HEK293 (cell line): ENCODE measurements at regions not wholly inside any gene's neighbourhood (a gene's known extent, or its start where the extent isn't known, plus 50 kb on each side); places are given as distances from the start of the nearest gene placed in this dataset.

Experiments used
- CTCF ChIA-PET: fragments of 350-600 bp; formaldehyde crosslinking; extraction: SDS; loops from one replicate; lab custom pipeline; 2021; ENCODE audit warnings: antibody characterized with exemption; lab: Yijun Ruan, JAX
- POLR2A ChIA-PET: fragments of 300-600 bp; formaldehyde crosslinking; extraction: SDS; loops from one replicate; lab custom pipeline; 2020; ENCODE audit warnings: antibody characterized with exemption, inconsistent platforms; lab: Yijun Ruan, JAX
- H3K27ac ChIP-seq: fragments of 200-500 bp; sonication (Bioruptor generic); 2 replicates; pipeline ENCODE4 v1.5.1; 2014; ENCODE audit warnings: low read depth, low read length, control low read depth, inconsistent platforms; ENCODE audit errors: extremely low read depth
- H3K36me3 ChIP-seq, 2 experiments: fragments of 200-500 bp in 1 of 2; sonication (Bioruptor generic) in 1 of 2; 1 replicate in 1 of 2; 2 replicates in 1 of 2; pipeline ENCODE4 v1.5.1; 2014 to 2017; ENCODE audit warnings: inconsistent platforms in 2 of 2, low read length in 2 of 2; ENCODE audit not compliant: control insufficient read depth in 2 of 2, insufficient read depth in 1 of 2
- H3K4me1 ChIP-seq: fragments of 200-500 bp; sonication (Bioruptor generic); 2 replicates; pipeline ENCODE4 v1.5.1; 2014; ENCODE audit warnings: mild to moderate bottlenecking, low read length, inconsistent platforms; ENCODE audit not compliant: control insufficient read depth, insufficient read depth
- H3K4me3 ChIP-seq: 2 replicates; pipeline ENCODE4 v1.5.1; 2011; ENCODE audit warnings: low read depth, mild to moderate bottlenecking, control low read depth, low read length, moderate library complexity
- H3K9me3 ChIP-seq: fragments of 200-500 bp; sonication (Bioruptor generic); 2 replicates; pipeline ENCODE4 v1.5.1; 2014; ENCODE audit warnings: low read depth, low read length, inconsistent platforms; ENCODE audit not compliant: control insufficient read depth, insufficient read depth
- GLI2 ChIP-seq: fragments of 450-650 bp; formaldehyde crosslinking; IDR thresholded peaks from 2 replicates; pipeline ENCODE4; 2017; ENCODE audit warnings: missing biosample characterization, missing genetic modification characterization, low read depth, borderline replicate concordance
- KLF16 ChIP-seq: fragments of 450-650 bp; formaldehyde crosslinking; IDR thresholded peaks from 2 replicates; pipeline ENCODE4 v1.5.1; 2017; ENCODE audit warnings: missing biosample characterization, missing genetic modification characterization
- OVOL3 ChIP-seq: fragments of 450-650 bp; formaldehyde crosslinking; IDR thresholded peaks from 2 replicates; pipeline ENCODE4 v1.5.1; 2016; ENCODE audit warnings: missing biosample characterization, missing genetic modification characterization
- SALL2 ChIP-seq: fragments of 450-650 bp; formaldehyde crosslinking; IDR thresholded peaks from 2 replicates; pipeline ENCODE4 v1.5.0; 2017; ENCODE audit warnings: missing biosample characterization, mild to moderate bottlenecking, missing genetic modification characterization, borderline replicate concordance
- WT1 ChIP-seq: fragments of 450-650 bp; formaldehyde crosslinking; IDR thresholded peaks from 2 replicates; pipeline ENCODE4 v1.5.1; 2016; ENCODE audit warnings: missing biosample characterization, missing genetic modification characterization
- ZNF211 ChIP-seq: fragments of 450-650 bp; formaldehyde crosslinking; IDR thresholded peaks from 2 replicates; pipeline ENCODE4 v1.5.1; 2016; ENCODE audit warnings: low read depth, missing biosample characterization, missing genetic modification characterization
- ZNF266 ChIP-seq: fragments of 450-650 bp; formaldehyde crosslinking; IDR thresholded peaks from 2 replicates; pipeline ENCODE4 v1.5.1; 2016; ENCODE audit warnings: missing biosample characterization, missing genetic modification characterization, low read depth
- ZNF426 ChIP-seq: fragments of 450-650 bp; formaldehyde crosslinking; IDR thresholded peaks from 2 replicates; pipeline ENCODE4 v1.5.1; 2017; ENCODE audit warnings: missing biosample characterization, missing genetic modification characterization, mild to moderate bottlenecking, inconsistent platforms, moderate library complexity
- ZNF561 ChIP-seq: fragments of 450-650 bp; IDR thresholded peaks from 2 replicates; pipeline ENCODE4 v1.5.1; 2018; ENCODE audit warnings: missing biosample characterization, missing genetic modification characterization, borderline replicate concordance
- ZNF629 ChIP-seq: fragments of 450-650 bp; formaldehyde crosslinking; IDR thresholded peaks from 2 replicates; pipeline ENCODE4 v1.5.1; 2017; ENCODE audit warnings: missing biosample characterization, missing genetic modification characterization
- ZSCAN16 ChIP-seq: fragments of 450-650 bp; formaldehyde crosslinking; IDR thresholded peaks from 2 replicates; pipeline ENCODE4 v1.5.1; 2016; ENCODE audit warnings: missing biosample characterization, missing genetic modification characterization
- TF ChIP-seq, protein P1 (sequence below): fragments of 450-650 bp; formaldehyde crosslinking; IDR thresholded peaks from 2 replicates; pipeline ENCODE4 v1.5.1; 2017; ENCODE audit warnings: missing biosample characterization, missing genetic modification characterization
- TF ChIP-seq, protein P2 (sequence below): fragments of 450-650 bp; IDR thresholded peaks from 2 replicates; pipeline ENCODE4 v1.5.1; 2018; ENCODE audit warnings: missing biosample characterization, missing genetic modification characterization
- TF ChIP-seq, protein P3 (sequence below): fragments of 450-650 bp; formaldehyde crosslinking; IDR thresholded peaks from 2 replicates; pipeline ENCODE4 v1.5.1; 2017; ENCODE audit warnings: missing biosample characterization, mild to moderate bottlenecking, missing genetic modification characterization, moderate library complexity
- TF ChIP-seq, protein P4 (sequence below): fragments of 450-650 bp; formaldehyde crosslinking; IDR thresholded peaks from 2 replicates; pipeline ENCODE4 v1.5.1; 2016; ENCODE audit warnings: missing biosample characterization, missing genetic modification characterization
- TF ChIP-seq, protein P5 (sequence below): fragments of 450-650 bp; formaldehyde crosslinking; IDR thresholded peaks from 2 replicates; pipeline ENCODE4 v1.5.1; 2016; ENCODE audit warnings: missing biosample characterization, missing genetic modification characterization
- TF ChIP-seq, protein P6 (sequence below): fragments of 450-650 bp; formaldehyde crosslinking; IDR thresholded peaks from 2 replicates; pipeline ENCODE4 v1.5.1; 2016; ENCODE audit warnings: missing biosample characterization, missing genetic modification characterization

DNA sequence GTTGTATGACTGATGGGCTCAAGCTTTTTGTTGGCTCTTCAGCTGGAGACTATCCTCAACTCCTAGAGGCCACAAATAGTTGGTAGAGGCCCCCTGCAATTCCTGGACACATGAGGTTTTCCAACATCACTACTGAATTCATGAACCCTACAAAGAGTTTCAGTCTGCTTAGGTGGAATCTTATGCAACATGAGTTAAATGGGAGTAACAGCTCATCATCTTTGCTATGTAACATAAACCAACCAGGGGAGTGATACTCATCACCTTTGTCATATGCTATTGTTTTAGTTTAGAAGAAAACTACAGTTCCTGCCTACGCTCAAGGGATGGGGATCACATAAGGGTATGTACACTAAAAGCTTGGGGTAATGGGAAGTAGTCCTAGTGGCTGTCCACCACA, 729.4 kb downstream of the SORCS1 start:
- no peaks in the 10 kb centered on the region for H3K36me3 ChIP-seq
- H3K9me3 ChIP-seq, result no peaks in the 10 kb centered on the region
- POLR2A ChIA-PET, result no interaction called here
- H3K27ac ChIP-seq, result no peak overlapping the region
- TF ChIP-seq ZSCAN16 (tag by site-specific recombination) (no peak), SALL2 (no peak), ZNF426 (no peak)
- TF ChIP-seq, protein P1, sequence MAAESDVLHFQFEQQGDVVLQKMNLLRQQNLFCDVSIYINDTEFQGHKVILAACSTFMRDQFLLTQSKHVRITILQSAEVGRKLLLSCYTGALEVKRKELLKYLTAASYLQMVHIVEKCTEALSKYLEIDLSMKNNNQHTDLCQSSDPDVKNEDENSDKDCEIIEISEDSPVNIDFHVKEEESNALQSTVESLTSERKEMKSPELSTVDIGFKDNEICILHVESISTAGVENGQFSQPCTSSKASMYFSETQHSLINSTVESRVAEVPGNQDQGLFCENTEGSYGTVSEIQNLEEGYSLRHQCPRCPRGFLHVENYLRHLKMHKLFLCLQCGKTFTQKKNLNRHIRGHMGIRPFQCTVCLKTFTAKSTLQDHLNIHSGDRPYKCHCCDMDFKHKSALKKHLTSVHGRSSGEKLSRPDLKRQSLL (tag by site-specific recombination), result no peak
- TF ChIP-seq, protein P2, sequence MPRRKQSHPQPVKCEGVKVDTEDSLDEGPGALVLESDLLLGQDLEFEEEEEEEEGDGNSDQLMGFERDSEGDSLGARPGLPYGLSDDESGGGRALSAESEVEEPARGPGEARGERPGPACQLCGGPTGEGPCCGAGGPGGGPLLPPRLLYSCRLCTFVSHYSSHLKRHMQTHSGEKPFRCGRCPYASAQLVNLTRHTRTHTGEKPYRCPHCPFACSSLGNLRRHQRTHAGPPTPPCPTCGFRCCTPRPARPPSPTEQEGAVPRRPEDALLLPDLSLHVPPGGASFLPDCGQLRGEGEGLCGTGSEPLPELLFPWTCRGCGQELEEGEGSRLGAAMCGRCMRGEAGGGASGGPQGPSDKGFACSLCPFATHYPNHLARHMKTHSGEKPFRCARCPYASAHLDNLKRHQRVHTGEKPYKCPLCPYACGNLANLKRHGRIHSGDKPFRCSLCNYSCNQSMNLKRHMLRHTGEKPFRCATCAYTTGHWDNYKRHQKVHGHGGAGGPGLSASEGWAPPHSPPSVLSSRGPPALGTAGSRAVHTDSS, result no peak
- TF ChIP-seq, all 188 proteins: peak for 0
- no peaks in the 10 kb centered on the region for H3K4me1 ChIP-seq
- no peak overlapping the region for H3K4me3 ChIP-seq
- CTCF ChIA-PET, result interaction anchor here (1.7 kb wide), 1 partner anchor 9 kb away, joined by 3 read pairs; no protein-coding TSS in a partner anchor

DNA sequence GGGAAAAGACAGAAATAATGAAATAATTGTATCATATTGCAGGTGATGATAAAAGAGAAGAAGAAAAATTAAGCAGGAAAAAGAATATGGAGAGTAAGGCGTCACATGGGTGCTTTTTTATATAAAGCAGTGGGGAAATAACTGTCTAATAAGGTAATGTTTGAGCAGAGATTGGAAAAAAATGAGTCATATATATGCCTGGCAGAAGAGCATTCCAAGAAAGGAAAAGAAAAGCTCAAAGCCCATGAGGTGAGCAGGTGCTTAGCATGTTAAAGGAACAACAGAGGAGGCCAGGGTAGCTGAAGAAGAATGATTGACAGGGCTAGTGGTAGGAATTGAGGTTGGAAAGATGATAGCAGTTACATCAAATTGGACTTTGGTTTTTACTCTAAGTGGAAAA, 739.5 kb downstream of the SORCS1 start:
- no peak overlapping the region for H3K27ac ChIP-seq
- H3K4me3 ChIP-seq, result no peak overlapping the region
- ChIA-PET POLR2A (no interaction called here), CTCF (interaction anchor here (0.6 to 0.9 kb wide), 2 partner anchors 134 to 812 kb away, joined by 3 to 4 read pairs; no protein-coding TSS in a partner anchor)
- H3K36me3 ChIP-seq, result no peaks in the 10 kb centered on the region
- TF ChIP-seq, protein P3, sequence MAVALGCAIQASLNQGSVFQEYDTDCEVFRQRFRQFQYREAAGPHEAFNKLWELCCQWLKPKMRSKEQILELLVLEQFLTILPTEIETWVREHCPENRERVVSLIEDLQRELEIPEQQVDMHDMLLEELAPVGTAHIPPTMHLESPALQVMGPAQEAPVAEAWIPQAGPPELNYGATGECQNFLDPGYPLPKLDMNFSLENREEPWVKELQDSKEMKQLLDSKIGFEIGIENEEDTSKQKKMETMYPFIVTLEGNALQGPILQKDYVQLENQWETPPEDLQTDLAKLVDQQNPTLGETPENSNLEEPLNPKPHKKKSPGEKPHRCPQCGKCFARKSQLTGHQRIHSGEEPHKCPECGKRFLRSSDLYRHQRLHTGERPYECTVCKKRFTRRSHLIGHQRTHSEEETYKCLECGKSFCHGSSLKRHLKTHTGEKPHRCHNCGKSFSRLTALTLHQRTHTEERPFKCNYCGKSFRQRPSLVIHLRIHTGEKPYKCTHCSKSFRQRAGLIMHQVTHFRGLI (tag by site-specific recombination), result no peak
- TF ChIP-seq GLI2 (tag by site-specific recombination) (no peak), ZNF561 (tag by site-specific recombination) (no peak), ZNF211 (tag by site-specific recombination) (no peak)
- TF ChIP-seq, protein P4, sequence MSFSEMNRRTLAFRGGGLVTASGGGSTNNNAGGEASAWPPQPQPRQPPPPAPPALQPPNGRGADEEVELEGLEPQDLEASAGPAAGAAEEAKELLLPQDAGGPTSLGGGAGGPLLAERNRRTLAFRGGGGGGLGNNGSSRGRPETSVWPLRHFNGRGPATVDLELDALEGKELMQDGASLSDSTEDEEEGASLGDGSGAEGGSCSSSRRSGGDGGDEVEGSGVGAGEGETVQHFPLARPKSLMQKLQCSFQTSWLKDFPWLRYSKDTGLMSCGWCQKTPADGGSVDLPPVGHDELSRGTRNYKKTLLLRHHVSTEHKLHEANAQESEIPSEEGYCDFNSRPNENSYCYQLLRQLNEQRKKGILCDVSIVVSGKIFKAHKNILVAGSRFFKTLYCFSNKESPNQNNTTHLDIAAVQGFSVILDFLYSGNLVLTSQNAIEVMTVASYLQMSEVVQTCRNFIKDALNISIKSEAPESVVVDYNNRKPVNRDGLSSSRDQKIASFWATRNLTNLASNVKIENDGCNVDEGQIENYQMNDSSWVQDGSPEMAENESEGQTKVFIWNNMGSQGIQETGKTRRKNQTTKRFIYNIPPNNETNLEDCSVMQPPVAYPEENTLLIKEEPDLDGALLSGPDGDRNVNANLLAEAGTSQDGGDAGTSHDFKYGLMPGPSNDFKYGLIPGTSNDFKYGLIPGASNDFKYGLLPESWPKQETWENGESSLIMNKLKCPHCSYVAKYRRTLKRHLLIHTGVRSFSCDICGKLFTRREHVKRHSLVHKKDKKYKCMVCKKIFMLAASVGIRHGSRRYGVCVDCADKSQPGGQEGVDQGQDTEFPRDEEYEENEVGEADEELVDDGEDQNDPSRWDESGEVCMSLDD, result no peak
- TF ChIP-seq, protein P5, sequence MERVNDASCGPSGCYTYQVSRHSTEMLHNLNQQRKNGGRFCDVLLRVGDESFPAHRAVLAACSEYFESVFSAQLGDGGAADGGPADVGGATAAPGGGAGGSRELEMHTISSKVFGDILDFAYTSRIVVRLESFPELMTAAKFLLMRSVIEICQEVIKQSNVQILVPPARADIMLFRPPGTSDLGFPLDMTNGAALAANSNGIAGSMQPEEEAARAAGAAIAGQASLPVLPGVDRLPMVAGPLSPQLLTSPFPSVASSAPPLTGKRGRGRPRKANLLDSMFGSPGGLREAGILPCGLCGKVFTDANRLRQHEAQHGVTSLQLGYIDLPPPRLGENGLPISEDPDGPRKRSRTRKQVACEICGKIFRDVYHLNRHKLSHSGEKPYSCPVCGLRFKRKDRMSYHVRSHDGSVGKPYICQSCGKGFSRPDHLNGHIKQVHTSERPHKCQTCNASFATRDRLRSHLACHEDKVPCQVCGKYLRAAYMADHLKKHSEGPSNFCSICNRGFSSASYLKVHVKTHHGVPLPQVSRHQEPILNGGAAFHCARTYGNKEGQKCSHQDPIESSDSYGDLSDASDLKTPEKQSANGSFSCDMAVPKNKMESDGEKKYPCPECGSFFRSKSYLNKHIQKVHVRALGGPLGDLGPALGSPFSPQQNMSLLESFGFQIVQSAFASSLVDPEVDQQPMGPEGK, result no peak
- H3K9me3 ChIP-seq, result no peaks in the 10 kb centered on the region
- no peaks in the 10 kb centered on the region for H3K4me1 ChIP-seq

DNA sequence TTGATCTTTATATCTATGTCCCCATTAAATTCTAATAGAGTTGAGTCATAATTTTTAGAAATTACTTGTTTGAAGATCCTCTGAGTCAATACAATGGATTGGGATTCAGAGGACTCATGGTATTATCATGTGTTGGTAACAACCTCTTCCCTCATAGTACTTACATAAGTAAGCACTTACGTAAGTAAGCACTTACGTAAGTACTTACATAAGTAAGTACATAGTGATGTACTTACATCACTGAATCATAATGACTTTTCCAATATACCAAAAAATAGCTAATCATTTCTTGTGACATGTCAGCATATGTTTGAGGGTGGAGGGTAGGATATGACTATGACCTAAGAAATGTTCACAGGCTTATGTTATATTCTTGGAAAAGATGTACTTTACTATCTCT, 740.5 kb downstream of the SORCS1 start:
- CTCF ChIA-PET, result no interaction called here

More for the DNA sequence above, 740.5 kb downstream of the SORCS1 start:
- Histone ChIP-seq H3K4me3 (no peak overlapping the region), H3K36me3 (no peaks in the 10 kb centered on the region)
- TF ChIP-seq ZNF266, result no peak
- no peak for TF ChIP-seq OVOL3 (tag by site-specific recombination)
- TF ChIP-seq KLF16, result no peak
- peak; percentile 26; the same call in 1 of the 2 replicates for TF ChIP-seq ZNF629 (tag by site-specific recombination)
- TF ChIP-seq, protein P6, sequence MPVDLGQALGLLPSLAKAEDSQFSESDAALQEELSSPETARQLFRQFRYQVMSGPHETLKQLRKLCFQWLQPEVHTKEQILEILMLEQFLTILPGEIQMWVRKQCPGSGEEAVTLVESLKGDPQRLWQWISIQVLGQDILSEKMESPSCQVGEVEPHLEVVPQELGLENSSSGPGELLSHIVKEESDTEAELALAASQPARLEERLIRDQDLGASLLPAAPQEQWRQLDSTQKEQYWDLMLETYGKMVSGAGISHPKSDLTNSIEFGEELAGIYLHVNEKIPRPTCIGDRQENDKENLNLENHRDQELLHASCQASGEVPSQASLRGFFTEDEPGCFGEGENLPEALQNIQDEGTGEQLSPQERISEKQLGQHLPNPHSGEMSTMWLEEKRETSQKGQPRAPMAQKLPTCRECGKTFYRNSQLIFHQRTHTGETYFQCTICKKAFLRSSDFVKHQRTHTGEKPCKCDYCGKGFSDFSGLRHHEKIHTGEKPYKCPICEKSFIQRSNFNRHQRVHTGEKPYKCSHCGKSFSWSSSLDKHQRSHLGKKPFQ (tag by site-specific recombination), result no peak
- no peak for TF ChIP-seq WT1 (tag by site-specific recombination)
- TF ChIP-seq, all 188 proteins: peak for 1
- H3K9me3 ChIP-seq, result no peaks in the 10 kb centered on the region
- no peak overlapping the region for H3K27ac ChIP-seq
- no peaks in the 10 kb centered on the region for H3K4me1 ChIP-seq
- POLR2A ChIA-PET, result no interaction called here
